GM19372 (cell line): ENCODE measurements at regions not wholly inside any gene's neighbourhood (a gene's known extent, or its start where the extent isn't known, plus 50 kb on each side); places are given as distances from the start of the nearest gene placed in this dataset.
"Not testable (repeated sequence)": the region's sequence is repeated elsewhere in the genome, so short reads cannot be mapped to it uniquely, and the experiment has no call there.

Experiments used
- ATAC-seq: cut with Tn5 transposase; IDR thresholded peaks from one replicate; pipeline ENCODE4 v1.9.1; 2021; ENCODE audit warnings: mild to moderate bottlenecking, low read depth, moderate library complexity; ENCODE audit not compliant: unreplicated experiment

DNA sequence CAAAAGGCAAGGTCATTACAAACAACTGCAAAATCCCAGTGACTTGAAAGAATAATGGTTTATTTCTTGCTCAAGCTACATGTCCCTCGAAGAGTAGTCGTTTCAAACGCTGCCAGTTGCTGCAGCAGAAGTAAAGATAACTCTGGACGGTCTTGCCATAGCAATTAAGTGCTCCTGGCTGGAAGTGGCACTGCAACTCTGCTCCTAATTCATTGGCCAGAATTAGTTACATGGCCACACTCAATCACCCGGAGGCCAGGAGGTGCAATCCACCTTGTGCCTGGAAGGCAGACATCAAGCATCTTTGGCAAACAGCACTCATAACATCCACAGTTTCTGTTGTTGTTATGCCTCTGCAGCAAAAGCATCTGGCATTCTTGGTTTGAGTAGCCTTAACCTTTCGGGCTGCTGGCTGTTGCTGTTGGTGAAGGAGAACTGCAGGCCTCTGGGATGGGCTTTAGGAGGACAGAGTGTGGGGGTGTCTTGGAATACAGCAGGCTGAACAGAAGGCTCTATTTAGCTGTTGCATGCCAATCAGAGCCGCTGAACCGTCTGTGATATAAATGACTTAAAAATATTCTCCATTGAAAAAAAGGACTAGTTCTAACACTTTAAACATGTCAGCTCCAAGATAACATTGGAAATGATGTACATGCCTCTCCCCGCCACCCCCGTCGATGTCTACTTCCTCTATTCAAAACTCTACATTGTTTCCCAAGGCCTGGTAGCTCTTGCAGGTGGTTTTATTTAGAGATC, 123.5 kb upstream of the DYRK2 start:
- ATAC-seq: no peak

DNA sequence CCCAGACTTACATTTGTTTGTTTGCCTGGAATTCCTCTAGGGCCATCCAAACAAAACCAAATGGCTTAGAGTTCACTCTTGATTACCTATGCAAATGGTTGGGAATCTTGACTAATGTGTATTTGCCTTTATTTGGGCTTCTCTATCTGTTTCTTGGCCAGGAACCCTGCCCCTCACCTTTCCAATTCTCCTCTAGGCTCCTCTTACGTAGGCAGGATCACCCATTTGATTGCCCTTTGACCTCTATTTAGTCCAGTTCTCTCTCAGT, 123.0 kb upstream of the DYRK2 start:
- no peak for ATAC-seq

DNA sequence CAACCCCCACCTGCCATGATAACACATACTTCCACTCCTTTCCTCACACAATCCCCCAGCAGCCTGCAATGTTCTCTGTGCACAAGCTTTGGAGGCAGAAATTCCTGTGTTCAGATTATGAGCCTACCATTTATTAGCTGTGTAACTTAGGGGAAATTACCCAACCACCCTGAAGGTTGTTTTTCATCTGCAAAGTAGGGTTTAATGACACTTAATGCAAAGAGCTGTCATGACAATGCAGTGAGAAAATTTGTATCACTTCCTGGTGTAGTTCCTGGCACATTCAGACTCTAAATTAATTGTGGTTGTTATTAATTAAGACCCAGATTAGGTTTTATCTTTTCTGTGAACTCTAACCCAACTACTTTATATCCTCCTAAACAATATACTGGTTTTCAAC, 122.4 kb upstream of the DYRK2 start:
- ATAC-seq: no peak

DNA sequence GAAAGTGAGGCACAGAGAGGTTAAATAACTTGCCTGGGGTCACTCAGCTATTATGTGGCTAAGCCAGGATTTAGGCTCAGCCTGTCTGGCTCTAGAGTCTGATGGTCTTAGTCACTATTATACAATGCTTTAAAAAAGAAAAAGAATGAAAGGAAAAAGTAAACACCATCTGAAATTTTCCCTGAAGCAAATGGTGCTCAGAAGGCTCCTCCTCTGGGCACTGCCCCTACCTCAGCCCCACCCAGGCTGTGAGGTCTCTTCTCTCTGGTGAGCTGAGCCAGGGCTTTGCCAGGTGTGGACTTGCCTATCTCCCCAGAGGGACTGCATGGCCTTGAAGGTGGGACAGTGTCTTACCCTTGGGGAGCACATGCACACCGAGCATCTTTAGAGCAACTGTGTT, 117.5 kb upstream of the DYRK2 start:
- no peak for ATAC-seq

DNA sequence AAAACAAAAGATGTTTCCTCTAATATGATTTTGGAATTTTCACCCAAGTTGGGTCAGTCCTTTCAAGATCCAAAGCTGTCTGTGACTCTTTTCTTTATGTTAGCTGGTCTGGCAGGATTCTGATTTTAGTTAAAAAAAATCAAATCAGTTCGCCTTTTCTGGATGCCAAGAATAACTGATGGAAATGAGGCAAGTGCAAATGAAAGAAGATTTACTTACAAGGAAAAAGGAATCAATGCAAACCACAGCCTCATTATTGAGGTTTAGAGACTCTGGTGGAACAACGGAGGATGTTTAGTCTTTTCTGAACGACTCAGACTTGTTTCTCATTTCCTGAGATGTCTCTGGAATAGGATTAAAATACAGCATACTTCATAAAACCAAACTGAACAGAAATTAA, 117.0 kb upstream of the DYRK2 start:
- no peak for ATAC-seq

DNA sequence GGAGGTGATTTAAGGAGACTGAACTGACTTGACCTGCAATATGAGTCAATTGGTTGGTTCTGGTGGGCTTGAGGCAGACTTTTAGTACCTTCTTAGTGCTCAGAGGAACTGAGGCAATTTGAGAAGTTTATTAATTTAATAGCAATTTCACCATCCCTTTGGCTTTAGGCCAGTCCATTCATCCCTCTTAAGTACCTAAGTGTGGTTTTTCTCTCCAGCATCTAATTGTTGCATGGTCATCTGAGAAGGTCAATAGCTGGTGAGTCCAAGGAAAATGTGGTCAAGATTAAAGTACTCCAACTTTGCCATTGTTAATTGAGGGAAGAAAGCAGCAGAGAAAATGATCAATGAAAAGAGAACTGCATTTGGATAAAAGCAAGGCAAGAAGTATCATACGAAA, 115.4 kb upstream of the DYRK2 start:
- no peak for ATAC-seq

DNA sequence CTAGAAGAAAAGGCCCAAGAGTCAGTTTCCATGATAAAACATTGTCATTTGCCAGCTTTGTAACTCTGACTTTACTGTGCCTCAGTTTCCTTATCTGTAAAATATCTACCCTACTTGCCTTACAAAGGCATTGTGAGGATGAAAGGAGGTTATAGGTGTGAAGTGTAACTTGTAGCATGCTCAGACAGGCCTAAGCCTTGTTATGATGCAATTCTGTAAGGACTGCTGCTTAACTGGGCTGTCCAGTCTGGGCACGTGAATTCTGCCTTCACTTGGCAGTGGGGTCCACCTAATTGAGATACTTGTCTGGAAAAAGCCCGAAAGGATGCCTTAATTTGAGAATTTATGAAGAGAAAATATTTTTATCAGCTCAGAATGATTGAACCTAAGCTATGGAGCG, 114.5 kb upstream of the DYRK2 start:
- ATAC-seq: no peak

DNA sequence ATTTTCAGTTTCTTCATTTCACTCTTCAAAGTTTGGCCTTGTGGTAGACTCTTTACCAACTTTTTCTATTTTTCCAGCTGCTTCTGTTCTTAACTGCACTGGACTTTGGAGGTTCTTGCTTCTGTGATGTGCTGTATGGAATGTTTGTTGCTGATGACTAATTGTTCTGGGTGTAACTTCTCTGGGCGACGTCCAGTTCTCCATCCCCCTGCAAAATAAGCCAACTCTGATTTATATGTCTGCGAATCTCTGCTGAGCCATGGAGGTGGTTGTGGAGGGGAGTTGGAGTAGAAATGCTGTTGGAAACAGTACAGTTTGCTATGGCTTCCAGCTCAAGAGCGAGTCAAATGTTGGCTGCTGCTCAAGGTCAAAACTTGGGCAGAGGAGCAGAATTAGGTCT, 113.9 kb upstream of the DYRK2 start:
- ATAC-seq: no peak

DNA sequence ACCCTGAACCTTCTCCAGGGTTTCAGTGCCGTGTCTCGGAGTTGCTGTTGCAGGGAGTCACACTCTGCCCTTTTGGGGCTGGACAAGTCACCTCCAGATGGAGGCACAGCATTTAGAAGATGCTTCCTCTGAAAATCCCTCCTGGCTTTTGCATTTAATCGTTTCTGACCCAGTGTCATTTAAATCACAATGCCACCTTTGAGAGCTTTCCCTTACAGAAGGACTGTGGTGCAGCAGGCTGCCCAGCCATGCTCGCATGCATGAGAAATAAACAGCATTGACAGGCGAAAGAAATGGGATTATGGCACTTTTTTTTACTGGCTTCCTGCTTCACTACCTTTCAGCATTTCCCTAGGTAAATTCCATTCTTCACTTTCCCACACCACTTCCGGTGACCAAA, 113.4 kb upstream of the DYRK2 start:
- no peak for ATAC-seq

DNA sequence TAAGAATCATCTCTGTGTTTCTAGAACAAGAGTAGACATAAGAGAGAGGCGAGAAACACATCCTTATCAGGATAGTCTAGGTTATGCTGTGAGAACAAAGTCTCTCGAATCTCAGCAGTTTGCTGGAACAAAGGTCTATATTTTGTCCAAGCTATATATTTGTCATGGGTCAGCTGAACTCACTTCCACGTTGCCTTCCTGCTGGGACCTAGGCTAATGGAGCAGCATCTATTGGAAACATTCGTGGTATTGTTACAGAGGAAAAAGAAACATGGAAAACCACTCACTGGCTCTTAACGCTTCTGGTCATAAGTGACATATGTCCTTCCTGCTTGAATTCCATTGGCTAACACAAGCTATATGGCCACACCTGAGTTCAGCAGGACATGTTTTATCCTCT, 112.6 kb upstream of the DYRK2 start:
- no peak for ATAC-seq

DNA sequence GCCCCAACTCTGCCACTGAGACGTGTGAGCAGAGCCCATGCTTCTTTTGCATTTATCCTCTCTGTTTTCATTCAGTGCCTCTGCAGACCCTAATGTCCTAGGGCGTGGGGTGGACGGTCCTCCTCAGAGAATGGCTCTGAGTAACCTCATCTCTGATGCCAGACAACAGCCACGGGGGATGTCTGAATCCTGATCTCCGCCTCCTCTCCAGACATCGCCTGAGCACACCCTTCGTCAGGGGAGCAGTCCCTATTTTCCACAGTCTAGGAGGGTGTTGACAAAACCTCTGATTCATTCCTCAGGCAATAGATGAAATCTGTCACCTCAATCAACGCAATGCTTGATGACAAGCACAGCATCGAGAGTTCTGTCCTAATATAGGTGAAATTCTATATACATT, 109.2 kb upstream of the DYRK2 start:
- no peak for ATAC-seq

DNA sequence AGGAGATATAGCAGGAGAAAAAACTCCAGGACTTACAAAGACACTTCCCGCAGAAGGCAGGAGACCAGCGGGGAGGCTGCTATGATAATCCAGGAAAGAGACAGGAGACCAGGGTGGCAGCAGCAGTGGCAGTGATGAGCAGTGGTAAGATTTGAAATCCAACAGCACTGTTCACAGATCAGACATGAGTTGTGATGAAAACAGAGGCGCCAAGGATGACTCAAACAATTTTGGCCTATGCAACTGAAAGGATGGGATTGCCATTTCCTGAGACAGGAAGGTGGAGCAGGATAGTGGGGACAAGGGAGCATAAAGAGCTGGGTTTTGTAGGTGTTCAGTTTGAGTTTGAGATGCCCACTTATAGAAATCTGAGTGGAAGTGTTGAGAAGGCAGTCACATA, 108.6 kb upstream of the DYRK2 start:
- ATAC-seq: no peak

DNA sequence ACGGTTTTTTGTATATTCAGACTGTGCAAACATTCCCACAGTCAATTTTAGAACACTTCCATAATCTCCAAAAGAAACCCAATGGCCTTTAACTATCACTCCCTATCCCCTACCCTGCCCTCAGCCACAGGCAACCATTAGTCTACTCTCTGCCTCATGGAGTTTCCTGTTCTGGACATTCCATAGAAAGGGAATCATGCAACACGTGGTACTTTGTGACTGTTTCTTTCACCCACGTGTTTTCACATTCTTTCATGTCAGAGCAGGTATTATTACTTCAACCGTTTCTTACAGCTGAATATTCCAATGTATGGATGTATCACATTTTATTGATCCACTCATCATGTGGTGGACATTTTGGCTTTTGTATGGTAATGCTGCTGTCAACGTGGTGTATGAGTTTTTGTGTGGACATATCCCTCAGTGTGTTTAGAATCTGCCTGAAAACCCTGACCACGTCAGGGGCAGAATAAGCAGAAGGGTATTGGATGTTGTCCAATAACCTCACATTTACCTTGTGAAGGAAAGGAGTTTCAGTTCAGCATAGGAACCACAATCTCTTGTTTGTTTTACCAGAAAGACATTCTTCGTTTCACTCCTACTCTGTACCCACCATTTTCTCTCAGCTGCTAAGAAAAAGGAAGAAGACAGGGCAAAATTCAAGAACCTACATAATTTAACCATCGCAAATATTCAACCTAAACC, 107.5 kb upstream of the DYRK2 start:
- ATAC-seq: no peak

DNA sequence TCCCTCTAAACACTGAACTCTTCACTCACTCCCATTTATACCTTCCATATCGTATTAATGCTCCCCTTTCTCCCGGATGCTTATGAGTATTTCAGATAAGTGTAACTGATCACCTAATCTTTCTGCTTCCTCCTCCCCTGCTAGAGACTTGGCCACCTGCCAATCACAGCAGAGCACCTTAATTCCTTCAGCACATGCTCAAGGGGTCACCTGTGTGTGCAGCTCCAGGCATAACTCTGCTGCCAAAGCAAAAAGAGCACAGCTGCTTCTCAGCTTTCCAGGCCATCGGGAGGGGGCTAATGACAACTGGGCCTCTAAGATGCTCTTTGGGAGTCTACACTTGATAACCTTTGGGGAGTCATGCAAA, 106.9 kb upstream of the DYRK2 start:
- no peak for ATAC-seq

DNA sequence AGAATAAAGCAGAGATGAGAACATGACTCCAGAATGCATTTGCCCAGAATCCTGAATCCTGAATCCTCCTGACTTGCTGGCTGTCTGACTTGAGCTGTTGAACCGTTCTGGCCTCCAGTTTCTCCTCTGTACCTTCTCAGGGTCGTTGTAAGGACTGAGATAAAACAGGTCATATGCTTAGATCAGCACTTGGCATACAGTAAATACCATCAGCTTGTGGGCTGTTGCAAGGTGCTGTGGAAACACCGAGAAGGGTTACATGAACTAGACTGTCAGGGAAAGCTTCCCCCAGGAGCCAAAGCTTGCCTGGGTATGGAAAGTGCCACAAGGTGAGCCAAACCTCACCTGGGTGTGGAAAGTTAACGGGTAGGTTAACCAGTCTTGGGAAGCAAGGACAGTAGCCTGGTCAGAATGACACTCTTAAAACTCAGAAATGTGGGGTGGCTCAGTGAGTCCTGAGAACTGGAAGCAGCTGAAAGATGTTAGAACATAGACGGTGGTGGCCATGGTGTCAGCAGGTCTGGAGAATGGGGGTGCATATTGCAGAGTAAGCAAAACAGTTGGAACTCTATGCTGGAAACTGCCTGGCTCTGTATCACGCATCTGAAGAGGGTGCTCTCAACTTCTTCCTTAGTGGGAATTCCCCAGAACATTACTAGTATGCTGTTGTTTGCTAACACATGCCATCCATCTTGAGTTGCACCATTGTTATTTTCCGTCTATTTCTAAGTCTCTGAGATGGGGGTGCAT, 105.3 kb upstream of the DYRK2 start:
- ATAC-seq: no peak

DNA sequence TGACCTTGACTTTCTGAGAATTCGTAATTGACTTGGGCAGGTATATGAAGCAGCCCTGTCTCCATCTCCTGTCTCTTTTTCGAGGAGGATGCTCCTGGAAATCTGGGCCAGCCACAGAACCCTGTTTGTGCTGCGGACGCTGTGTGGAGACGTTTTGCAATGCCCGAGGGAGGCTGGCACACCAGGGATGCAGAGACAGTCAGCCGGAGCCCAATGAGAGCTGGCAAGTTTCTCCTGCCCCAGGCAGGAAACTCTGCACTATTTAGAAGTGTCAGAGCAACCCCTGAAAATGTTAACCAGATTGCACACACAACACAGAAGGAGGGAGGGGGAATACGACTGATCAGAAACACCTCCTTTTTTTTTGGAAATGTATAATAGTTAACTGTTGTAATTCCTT, 103.2 kb upstream of the DYRK2 start:
- ATAC-seq: no peak

DNA sequence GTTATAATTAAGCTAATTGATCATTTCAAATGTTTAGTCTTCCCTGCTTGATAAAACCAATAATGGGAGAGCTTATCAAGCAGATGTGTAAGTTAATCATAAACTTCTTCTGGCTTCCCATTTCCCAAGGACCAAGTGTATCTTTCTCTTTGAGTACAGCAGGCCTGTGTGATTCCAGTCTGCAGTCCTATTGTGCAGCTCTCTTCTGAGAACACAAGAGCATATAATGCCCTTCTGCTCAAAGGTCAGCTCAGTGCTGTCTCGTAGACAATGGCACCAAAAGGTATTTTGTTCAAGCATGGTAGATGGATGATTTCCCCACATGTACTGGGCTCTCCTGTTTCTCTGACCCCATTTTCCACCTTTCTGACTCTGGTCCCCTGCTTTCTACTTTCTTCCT, 101.8 kb upstream of the DYRK2 start:
- no peak for ATAC-seq

DNA sequence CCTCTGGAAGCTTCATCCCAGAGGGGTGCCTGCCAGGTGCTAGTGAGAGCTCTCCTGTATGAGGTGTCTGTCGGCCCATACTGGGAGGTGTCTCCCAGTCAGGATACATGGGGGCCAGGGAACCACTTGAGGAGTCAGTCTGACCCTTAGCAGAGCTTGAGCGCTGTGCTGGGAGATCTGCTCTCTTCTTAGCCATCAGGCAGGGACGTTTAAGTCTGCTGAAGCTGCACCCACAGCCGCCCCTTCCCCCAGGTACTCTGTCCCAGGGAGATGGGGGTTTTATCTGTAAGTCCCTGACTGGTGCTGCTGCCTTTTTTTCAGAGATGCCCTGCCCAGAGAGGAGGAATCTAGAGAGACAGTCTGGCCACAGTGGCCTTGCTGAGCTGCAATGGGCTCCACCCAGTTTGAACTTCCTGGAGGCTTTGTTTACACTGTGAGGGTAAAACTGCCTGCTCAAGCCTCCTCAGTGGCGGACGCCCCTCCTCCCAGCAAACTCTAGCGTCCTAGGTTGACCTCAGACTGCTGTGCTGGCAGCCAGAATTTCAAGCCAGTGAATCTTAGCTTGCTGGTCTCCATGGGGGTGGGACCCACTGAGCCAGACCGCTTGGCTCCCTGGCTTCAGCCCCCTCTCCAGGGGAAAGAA, 93.3 kb upstream of the DYRK2 start:
- ATAC-seq: not testable (repeated sequence)

DNA sequence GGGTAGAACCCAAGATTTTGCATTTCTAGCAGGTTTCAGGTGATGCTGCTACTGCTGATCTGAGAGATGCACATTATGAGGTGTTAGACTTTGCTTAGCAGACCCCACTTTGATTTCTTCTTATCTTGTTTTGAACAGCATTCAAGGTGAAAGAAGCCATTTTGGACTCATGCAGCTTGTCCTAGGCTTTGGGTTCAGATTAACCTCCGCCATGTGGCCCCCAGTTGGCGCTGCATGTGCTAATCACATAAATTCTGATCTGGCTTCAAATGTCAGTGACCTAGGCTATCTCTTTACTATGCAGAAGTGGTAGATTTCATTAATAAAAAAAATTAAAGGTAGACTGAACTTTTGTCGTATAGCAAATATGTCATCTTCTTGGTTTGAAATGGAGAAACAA, 89.8 kb upstream of the DYRK2 start:
- no peak for ATAC-seq

DNA sequence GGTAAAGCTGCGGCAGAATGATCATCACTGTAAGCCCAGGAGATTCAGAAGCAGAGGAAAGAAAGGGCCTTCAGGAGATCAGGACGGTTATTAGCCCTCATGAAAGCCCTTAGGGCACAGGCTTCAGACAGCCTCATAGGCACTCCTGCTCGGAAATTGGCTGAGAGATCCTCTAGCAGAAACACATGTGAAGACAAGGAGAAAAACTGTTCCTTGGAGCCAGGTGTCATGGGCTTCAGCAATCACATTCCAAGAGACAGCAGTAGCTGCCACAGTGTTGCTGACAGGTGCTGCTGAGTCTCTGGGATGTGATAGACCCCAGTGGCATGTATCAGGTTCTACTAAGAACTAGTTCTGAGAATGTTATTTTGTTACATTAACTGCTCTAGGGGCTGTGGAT, 88.8 kb upstream of the DYRK2 start:
- no peak for ATAC-seq

DNA sequence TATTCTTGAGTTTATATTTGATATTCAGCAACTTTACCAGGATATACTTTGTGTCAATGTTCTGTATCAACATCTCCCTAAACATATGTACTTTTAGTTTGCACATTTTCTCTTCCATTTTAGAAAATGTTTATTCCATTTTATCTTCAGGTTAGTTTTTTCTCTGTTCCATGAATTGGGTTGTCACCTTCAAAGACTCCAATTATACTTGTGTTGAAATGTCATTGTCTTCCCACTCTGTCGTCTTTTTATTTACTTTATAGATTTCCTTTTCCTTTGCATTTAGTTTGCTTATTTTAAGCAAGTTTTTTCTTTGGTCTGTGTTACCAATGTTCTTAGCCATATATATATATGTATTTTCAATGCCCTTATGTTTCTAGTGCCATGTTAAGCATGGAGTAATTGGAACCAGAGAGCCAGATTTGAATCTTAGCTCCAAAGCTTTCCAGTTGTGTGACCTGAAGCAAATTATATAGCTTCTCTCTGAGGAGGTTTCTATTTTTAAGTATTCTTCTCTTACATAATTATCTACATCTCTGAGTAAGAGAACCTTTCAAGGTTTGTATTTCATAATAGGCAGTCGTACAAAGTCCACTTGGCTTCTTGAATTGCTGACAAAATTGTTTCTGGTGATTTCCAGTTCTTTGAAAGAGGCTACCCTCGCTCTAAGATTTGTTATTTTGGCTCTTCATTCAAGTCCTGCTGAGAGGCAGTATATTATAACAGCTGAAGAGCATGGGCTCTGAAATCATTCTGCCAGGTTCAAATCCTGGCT, 85.8 kb upstream of the DYRK2 start:
- no peak for ATAC-seq
